Fibroblast of villous mesenchyme (primary cell): ENCODE measurements at regions not wholly inside any gene's neighbourhood (a gene's known extent, or its start where the extent isn't known, plus 50 kb on each side); places are given as distances from the start of the nearest gene placed in this dataset.

Experiments used
- DNase-seq: peaks from one replicate; pipeline ENCODE4 v3.0.0-alpha.2; 2010; ENCODE audit warnings: low read depth
- H3K4me3 ChIP-seq: 2 replicates; pipeline ENCODE4 v1.5.1; 2011; ENCODE audit warnings: low read depth, mild to moderate bottlenecking, low read length
- CTCF ChIP-seq: IDR thresholded peaks from 2 replicates; pipeline ENCODE4 v1.5.1; 2012; ENCODE audit warnings: low read depth, mild to moderate bottlenecking, low read length; ENCODE audit not compliant: insufficient read depth

- TF ChIP-seq CTCF, result no peak
- DNase-seq, result no peak
- H3K4me3 ChIP-seq, result no peak overlapping the region
Observed at GRCh38 chr14:32265584-32265983, 62.5 kb upstream of the RNU6-8 start.

DNA sequence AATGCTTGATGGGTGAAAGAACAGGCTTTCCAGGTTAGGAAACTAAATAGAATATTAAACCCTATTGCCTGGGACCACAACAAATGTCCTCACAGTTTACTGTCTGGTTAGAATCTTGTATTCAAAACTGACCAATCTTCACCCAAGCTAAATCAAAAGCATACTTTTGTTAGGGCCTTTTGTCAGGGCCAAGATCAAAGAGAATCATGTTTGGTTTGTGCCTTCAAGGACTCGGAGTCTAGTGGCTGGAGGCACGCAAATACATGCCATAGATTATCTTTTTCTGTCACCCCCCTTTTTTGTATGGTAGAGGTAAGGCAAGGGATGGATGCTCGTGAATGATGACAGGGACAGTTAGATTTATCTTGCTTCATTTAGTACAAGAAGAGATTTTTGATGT, 51.1 kb upstream of the AKAP6 start:
- DNase-seq, result no peak
- H3K4me3 ChIP-seq, result no peak overlapping the region
- TF ChIP-seq CTCF, result no peak
